GM23338 (cell line): ENCODE measurements at regions not wholly inside any gene's neighbourhood (a gene's known extent, or its start where the extent isn't known, plus 50 kb on each side); places are given as distances from the start of the nearest gene placed in this dataset.

Experiments used
- ATAC-seq: fragments of 200-7000 bp; cut with Tn5 transposase; 3 replicates; pipeline ENCODE4 v1.9.1; 2020
- DNase-seq: peaks from one replicate; pipeline ENCODE4 v3.0.0-alpha.2; 2015; ENCODE audit warnings: low spot score
- H2AFZ ChIP-seq: fragments of 200-600 bp; sonication (generic); 2 replicates; pipeline ENCODE4 v1.8.0; 2016; ENCODE audit warnings: antibody characterized with exemption, mild to moderate bottlenecking, moderate library complexity
- H3F3A ChIP-seq: fragments of 200-600 bp; sonication (generic); replicated peaks from 2 replicates; pipeline ENCODE4 v1.8.0; 2017; ENCODE audit warnings: antibody characterized with exemption, mixed run types, low read depth
- H3K27ac ChIP-seq: fragments of 200-600 bp; sonication (generic); 2 replicates; pipeline ENCODE4 v1.6.1; 2016; ENCODE audit warnings: low read depth
- H3K27me3 ChIP-seq: fragments of 200-600 bp; sonication (generic); 2 replicates; pipeline ENCODE4 v1.8.0; 2016; ENCODE audit warnings: mild to moderate bottlenecking, mixed run types, moderate library complexity; ENCODE audit not compliant: insufficient read depth
- H3K36me3 ChIP-seq: fragments of 200-600 bp; sonication (generic); 2 replicates; pipeline ENCODE4 v1.8.0; 2016; ENCODE audit warnings: mild to moderate bottlenecking; ENCODE audit not compliant: insufficient read depth
- H3K4me1 ChIP-seq: fragments of 200-600 bp; sonication (generic); 2 replicates; pipeline ENCODE4 v1.8.0; 2016; ENCODE audit warnings: mild to moderate bottlenecking, moderate library complexity; ENCODE audit not compliant: insufficient read depth
- H3K4me2 ChIP-seq: fragments of 200-600 bp; sonication (generic); 2 replicates; pipeline ENCODE4 v1.7.1; 2017; ENCODE audit warnings: mixed run types
- H3K4me3 ChIP-seq: fragments of 200-600 bp; sonication (generic); 2 replicates; pipeline ENCODE4 v1.6.1; 2016; ENCODE audit warnings: mixed run types
- H3K79me2 ChIP-seq: fragments of 200-600 bp; sonication (generic); replicated peaks from 2 replicates; pipeline ENCODE4 v1.8.0; 2017; ENCODE audit warnings: mild to moderate bottlenecking; ENCODE audit not compliant: insufficient read depth
- H3K9me2 ChIP-seq: fragments of 200-600 bp; sonication (generic); 2 replicates; pipeline ENCODE4 v1.8.0; 2017; ENCODE audit not compliant: insufficient read depth
- H4K20me1 ChIP-seq: fragments of 200-600 bp; sonication (generic); replicated peaks from 2 replicates; pipeline ENCODE4 v1.8.0; 2017; ENCODE audit warnings: mild to moderate bottlenecking; ENCODE audit not compliant: insufficient read depth
- H3K27ac Mint-ChIP-seq: 2 replicates; pipeline ENCODE4 v1.8.0; 2020; ENCODE audit warnings: inconsistent platforms, mild to moderate bottlenecking, moderate library complexity, mixed read lengths
- H3K27me3 Mint-ChIP-seq: 3 replicates; pipeline ENCODE4 v1.8.0; 2022; ENCODE audit warnings: low read depth, mild to moderate bottlenecking, moderate library complexity, mixed read lengths, inconsistent platforms; ENCODE audit not compliant: insufficient read depth, poor library complexity
- H3K36me3 Mint-ChIP-seq: 3 replicates; pipeline ENCODE4 v1.8.0; 2021; ENCODE audit warnings: low read depth, mild to moderate bottlenecking, inconsistent platforms, moderate library complexity, mixed read lengths
- H3K4me1 Mint-ChIP-seq: 3 replicates; pipeline ENCODE4 v1.8.0; 2020; ENCODE audit warnings: mild to moderate bottlenecking, inconsistent platforms, mixed read lengths
- H3K4me3 Mint-ChIP-seq: 3 replicates; pipeline ENCODE4 v1.8.0; 2021; ENCODE audit warnings: moderate library complexity, mild to moderate bottlenecking, inconsistent platforms, mixed read lengths
- H3K9me3 Mint-ChIP-seq: 3 replicates; pipeline ENCODE4 v1.8.0; 2020; ENCODE audit warnings: moderate library complexity, mild to moderate bottlenecking, inconsistent platforms, mixed read lengths
- CREB1 ChIP-seq: fragments of 250-450 bp; sonication (Bioruptor Pico); IDR thresholded peaks from 2 replicates; pipeline ENCODE4 v1.5.0; 2020; ENCODE audit warnings: low read depth, mild to moderate bottlenecking, moderate library complexity
- EZH2 ChIP-seq: fragments of 200-600 bp; sonication (generic); IDR thresholded peaks from one replicate; pipeline ENCODE4 v1.8.0; 2017; ENCODE audit warnings: antibody characterized with exemption, mild to moderate bottlenecking, low read depth; ENCODE audit not compliant: unreplicated experiment
- JUNB ChIP-seq: IDR thresholded peaks from one replicate; pipeline ENCODE4 v1.6.1; 2016; ENCODE audit warnings: antibody characterized with exemption; ENCODE audit not compliant: unreplicated experiment
- NANOG ChIP-seq: IDR thresholded peaks from 2 replicates; pipeline ENCODE4 v1.6.1; 2016; ENCODE audit warnings: antibody characterized with exemption, borderline replicate concordance
- STAT1 ChIP-seq: IDR thresholded peaks from one replicate; pipeline ENCODE4 v1.6.1; 2016; ENCODE audit warnings: antibody characterized with exemption; ENCODE audit not compliant: unreplicated experiment
- ZNF114 ChIP-seq: fragments of 250-450 bp; sonication (Bioruptor Pico); IDR thresholded peaks from 2 replicates; pipeline ENCODE4 v1.5.0; 2020; ENCODE audit warnings: mild to moderate bottlenecking, moderate library complexity
- ZNF331 ChIP-seq: fragments of 250-450 bp; sonication (Bioruptor Pico); IDR thresholded peaks from 2 replicates; pipeline ENCODE4 v1.5.0; 2020; ENCODE audit warnings: low read depth, mild to moderate bottlenecking, moderate library complexity
- TF ChIP-seq, protein P1 (sequence below), 2 experiments: fragments of 200-600 bp in 1 of 2; sonication (generic) in 1 of 2; conservative IDR thresholded peaks; 2 replicates each; pipeline versions ENCODE4 v1.5.1 to v1.6.1; 2016 to 2017; ENCODE audit warnings: antibody characterized with exemption in 2 of 2, low read depth in 2 of 2, mild to moderate bottlenecking in 2 of 2, moderate library complexity in 1 of 2
- TF ChIP-seq, protein P2 (sequence below): IDR thresholded peaks from 2 replicates; pipeline ENCODE4 v1.6.1; 2016; ENCODE audit warnings: antibody characterized with exemption
- TF ChIP-seq, protein P3 (sequence below): IDR thresholded peaks from one replicate; pipeline ENCODE4 v1.6.1; 2018; ENCODE audit warnings: antibody characterized with exemption; ENCODE audit not compliant: unreplicated experiment
- TF ChIP-seq, protein P4 (sequence below): fragments of 250-450 bp; sonication (Bioruptor Pico); IDR thresholded peaks from 2 replicates; pipeline ENCODE4 v1.5.0; 2020; ENCODE audit warnings: mild to moderate bottlenecking, moderate library complexity

DNA sequence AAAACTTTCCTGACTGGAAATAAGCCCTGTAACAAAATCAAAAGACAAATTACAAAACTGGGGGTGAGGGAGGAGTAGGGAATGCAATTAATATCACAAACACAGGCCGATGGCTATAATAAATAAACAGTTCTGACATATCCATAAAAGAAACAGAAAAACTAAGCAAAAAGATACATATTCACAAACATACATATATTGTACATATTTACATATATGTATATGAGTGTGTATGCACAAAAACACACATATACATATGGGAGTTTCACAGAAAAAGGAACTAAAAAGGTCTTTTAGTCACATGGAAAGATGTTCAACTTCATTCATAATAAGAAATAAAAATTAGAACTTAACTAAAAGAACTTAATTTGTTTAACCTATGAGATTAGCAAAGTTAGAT is 292.7 kb downstream of the TFAP2A start:
- no peaks in the 10 kb centered on the region for H3K9me2 ChIP-seq
- peaks cover 3% of the 10 kb centered on the region; the same call in 1 of the 3 replicates for H3K9me3 Mint-ChIP-seq
- H3K27me3 Mint-ChIP-seq: no peaks in the 10 kb centered on the region
- no peaks in the 10 kb centered on the region for H3K36me3 Mint-ChIP-seq
- H3K4me3 ChIP-seq: no peak overlapping the region
- no peak for TF ChIP-seq ZNF114
- TF ChIP-seq EZH2: no peak
- TF ChIP-seq ZNF331 (CRISPR knock-in tag): no peak
- no peak for TF ChIP-seq NANOG
- no peak for TF ChIP-seq CREB1 (CRISPR knock-in tag)
- TF ChIP-seq, protein P1, sequence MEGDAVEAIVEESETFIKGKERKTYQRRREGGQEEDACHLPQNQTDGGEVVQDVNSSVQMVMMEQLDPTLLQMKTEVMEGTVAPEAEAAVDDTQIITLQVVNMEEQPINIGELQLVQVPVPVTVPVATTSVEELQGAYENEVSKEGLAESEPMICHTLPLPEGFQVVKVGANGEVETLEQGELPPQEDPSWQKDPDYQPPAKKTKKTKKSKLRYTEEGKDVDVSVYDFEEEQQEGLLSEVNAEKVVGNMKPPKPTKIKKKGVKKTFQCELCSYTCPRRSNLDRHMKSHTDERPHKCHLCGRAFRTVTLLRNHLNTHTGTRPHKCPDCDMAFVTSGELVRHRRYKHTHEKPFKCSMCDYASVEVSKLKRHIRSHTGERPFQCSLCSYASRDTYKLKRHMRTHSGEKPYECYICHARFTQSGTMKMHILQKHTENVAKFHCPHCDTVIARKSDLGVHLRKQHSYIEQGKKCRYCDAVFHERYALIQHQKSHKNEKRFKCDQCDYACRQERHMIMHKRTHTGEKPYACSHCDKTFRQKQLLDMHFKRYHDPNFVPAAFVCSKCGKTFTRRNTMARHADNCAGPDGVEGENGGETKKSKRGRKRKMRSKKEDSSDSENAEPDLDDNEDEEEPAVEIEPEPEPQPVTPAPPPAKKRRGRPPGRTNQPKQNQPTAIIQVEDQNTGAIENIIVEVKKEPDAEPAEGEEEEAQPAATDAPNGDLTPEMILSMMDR (conservative IDR thresholded peaks at IDR 0.05; ENCODE audit: low read depth in 2 of 2): no peak
- TF ChIP-seq JUNB: no peak
- TF ChIP-seq, protein P2, sequence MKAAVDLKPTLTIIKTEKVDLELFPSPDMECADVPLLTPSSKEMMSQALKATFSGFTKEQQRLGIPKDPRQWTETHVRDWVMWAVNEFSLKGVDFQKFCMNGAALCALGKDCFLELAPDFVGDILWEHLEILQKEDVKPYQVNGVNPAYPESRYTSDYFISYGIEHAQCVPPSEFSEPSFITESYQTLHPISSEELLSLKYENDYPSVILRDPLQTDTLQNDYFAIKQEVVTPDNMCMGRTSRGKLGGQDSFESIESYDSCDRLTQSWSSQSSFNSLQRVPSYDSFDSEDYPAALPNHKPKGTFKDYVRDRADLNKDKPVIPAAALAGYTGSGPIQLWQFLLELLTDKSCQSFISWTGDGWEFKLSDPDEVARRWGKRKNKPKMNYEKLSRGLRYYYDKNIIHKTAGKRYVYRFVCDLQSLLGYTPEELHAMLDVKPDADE: no peak
- TF ChIP-seq, protein P3, sequence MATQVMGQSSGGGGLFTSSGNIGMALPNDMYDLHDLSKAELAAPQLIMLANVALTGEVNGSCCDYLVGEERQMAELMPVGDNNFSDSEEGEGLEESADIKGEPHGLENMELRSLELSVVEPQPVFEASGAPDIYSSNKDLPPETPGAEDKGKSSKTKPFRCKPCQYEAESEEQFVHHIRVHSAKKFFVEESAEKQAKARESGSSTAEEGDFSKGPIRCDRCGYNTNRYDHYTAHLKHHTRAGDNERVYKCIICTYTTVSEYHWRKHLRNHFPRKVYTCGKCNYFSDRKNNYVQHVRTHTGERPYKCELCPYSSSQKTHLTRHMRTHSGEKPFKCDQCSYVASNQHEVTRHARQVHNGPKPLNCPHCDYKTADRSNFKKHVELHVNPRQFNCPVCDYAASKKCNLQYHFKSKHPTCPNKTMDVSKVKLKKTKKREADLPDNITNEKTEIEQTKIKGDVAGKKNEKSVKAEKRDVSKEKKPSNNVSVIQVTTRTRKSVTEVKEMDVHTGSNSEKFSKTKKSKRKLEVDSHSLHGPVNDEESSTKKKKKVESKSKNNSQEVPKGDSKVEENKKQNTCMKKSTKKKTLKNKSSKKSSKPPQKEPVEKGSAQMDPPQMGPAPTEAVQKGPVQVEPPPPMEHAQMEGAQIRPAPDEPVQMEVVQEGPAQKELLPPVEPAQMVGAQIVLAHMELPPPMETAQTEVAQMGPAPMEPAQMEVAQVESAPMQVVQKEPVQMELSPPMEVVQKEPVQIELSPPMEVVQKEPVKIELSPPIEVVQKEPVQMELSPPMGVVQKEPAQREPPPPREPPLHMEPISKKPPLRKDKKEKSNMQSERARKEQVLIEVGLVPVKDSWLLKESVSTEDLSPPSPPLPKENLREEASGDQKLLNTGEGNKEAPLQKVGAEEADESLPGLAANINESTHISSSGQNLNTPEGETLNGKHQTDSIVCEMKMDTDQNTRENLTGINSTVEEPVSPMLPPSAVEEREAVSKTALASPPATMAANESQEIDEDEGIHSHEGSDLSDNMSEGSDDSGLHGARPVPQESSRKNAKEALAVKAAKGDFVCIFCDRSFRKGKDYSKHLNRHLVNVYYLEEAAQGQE: no peak
- TF ChIP-seq STAT1: no peak
- TF ChIP-seq, protein P4, sequence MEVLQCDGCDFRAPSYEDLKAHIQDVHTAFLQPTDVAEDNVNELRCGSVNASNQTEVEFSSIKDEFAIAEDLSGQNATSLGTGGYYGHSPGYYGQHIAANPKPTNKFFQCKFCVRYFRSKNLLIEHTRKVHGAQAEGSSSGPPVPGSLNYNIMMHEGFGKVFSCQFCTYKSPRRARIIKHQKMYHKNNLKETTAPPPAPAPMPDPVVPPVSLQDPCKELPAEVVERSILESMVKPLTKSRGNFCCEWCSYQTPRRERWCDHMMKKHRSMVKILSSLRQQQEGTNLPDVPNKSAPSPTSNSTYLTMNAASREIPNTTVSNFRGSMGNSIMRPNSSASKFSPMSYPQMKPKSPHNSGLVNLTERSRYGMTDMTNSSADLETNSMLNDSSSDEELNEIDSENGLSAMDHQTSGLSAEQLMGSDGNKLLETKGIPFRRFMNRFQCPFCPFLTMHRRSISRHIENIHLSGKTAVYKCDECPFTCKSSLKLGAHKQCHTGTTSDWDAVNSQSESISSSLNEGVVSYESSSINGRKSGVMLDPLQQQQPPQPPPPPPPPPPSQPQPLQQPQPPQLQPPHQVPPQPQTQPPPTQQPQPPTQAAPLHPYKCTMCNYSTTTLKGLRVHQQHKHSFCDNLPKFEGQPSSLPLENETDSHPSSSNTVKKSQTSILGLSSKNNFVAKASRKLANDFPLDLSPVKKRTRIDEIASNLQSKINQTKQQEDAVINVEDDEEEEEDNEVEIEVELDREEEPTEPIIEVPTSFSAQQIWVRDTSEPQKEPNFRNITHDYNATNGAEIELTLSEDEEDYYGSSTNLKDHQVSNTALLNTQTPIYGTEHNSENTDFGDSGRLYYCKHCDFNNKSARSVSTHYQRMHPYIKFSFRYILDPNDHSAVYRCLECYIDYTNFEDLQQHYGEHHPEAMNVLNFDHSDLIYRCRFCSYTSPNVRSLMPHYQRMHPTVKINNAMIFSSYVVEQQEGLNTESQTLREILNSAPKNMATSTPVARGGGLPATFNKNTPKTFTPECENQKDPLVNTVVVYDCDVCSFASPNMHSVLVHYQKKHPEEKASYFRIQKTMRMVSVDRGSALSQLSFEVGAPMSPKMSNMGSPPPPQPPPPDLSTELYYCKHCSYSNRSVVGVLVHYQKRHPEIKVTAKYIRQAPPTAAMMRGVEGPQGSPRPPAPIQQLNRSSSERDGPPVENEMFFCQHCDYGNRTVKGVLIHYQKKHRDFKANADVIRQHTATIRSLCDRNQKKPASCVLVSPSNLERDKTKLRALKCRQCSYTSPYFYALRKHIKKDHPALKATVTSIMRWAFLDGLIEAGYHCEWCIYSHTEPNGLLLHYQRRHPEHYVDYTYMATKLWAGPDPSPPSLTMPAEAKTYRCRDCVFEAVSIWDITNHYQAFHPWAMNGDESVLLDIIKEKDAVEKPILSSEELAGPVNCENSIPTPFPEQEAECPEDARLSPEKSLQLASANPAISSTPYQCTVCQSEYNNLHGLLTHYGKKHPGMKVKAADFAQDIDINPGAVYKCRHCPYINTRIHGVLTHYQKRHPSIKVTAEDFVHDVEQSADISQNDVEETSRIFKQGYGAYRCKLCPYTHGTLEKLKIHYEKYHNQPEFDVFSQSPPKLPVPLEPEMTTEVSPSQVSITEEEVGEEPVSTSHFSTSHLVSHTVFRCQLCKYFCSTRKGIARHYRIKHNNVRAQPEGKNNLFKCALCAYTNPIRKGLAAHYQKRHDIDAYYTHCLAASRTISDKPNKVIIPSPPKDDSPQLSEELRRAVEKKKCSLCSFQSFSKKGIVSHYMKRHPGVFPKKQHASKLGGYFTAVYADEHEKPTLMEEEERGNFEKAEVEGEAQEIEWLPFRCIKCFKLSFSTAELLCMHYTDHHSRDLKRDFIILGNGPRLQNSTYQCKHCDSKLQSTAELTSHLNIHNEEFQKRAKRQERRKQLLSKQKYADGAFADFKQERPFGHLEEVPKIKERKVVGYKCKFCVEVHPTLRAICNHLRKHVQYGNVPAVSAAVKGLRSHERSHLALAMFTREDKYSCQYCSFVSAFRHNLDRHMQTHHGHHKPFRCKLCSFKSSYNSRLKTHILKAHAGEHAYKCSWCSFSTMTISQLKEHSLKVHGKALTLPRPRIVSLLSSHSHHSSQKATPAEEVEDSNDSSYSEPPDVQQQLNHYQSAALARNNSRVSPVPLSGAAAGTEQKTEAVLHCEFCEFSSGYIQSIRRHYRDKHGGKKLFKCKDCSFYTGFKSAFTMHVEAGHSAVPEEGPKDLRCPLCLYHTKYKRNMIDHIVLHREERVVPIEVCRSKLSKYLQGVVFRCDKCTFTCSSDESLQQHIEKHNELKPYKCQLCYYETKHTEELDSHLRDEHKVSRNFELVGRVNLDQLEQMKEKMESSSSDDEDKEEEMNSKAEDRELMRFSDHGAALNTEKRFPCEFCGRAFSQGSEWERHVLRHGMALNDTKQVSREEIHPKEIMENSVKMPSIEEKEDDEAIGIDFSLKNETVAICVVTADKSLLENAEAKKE (CRISPR knock-in tag): no peak
- ATAC-seq (no peak), DNase-seq (no peak)
- H3F3A ChIP-seq: no peaks in the 10 kb centered on the region
- H3K36me3 ChIP-seq: peaks cover 4% of the 10 kb centered on the region; the same call in 1 of the 2 replicates
- H2AFZ ChIP-seq: no peak overlapping the region
- H3K27me3 ChIP-seq: no peaks in the 10 kb centered on the region
- no peaks in the 10 kb centered on the region for H3K79me2 ChIP-seq
- no peaks in the 10 kb centered on the region for H3K4me1 ChIP-seq
- no peak overlapping the region for H3K27ac ChIP-seq
- no peak overlapping the region for H3K4me2 ChIP-seq
- no peaks in the 10 kb centered on the region for H4K20me1 ChIP-seq
- no peak overlapping the region for H3K4me3 Mint-ChIP-seq
- no peak overlapping the region for H3K27ac Mint-ChIP-seq
- H3K4me1 Mint-ChIP-seq: no peaks in the 10 kb centered on the region
